Testis (tissue), 2 donors: ENCODE measurements at regions not wholly inside any gene's neighbourhood (a gene's known extent, or its start where the extent isn't known, plus 50 kb on each side); places are given as distances from the start of the nearest gene placed in this dataset.

Source experiments
- POLR2A ChIP-seq: fragments of 450-650 bp; IDR thresholded peaks from one replicate; pipeline ENCODE4 v1.6.1; 2017; ENCODE audit warnings: antibody characterized with exemption, mild to moderate bottlenecking, moderate library complexity
- TF ChIP-seq, protein P1 (sequence below), 3 experiments: fragments of 450-650 bp in 2 of 3; fragments of 200-600 bp in 1 of 3; sonication (generic) in 1 of 3; IDR thresholded peaks; one replicate each; pipeline ENCODE4 v1.5.1; 2016 to 2019; ENCODE audit warnings: antibody characterized with exemption in 3 of 3, mild to moderate bottlenecking in 2 of 3, moderate library complexity in 1 of 3

GRCh38 chr9:73077625-73078030 is 74.0 kb upstream of the ANXA1 start:
- TF ChIP-seq, protein P1, sequence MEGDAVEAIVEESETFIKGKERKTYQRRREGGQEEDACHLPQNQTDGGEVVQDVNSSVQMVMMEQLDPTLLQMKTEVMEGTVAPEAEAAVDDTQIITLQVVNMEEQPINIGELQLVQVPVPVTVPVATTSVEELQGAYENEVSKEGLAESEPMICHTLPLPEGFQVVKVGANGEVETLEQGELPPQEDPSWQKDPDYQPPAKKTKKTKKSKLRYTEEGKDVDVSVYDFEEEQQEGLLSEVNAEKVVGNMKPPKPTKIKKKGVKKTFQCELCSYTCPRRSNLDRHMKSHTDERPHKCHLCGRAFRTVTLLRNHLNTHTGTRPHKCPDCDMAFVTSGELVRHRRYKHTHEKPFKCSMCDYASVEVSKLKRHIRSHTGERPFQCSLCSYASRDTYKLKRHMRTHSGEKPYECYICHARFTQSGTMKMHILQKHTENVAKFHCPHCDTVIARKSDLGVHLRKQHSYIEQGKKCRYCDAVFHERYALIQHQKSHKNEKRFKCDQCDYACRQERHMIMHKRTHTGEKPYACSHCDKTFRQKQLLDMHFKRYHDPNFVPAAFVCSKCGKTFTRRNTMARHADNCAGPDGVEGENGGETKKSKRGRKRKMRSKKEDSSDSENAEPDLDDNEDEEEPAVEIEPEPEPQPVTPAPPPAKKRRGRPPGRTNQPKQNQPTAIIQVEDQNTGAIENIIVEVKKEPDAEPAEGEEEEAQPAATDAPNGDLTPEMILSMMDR (IDR thresholded peaks at IDR 0.05), result no peak
- TF ChIP-seq POLR2A, result no peak
